Keratinocyte (primary cell): ENCODE measurements at regions not wholly inside any gene's neighbourhood (a gene's known extent, or its start where the extent isn't known, plus 50 kb on each side); places are given as distances from the start of the nearest gene placed in this dataset.

ENCODE experiments used
- DNase-seq: peaks from one replicate; pipeline ENCODE4 v3.0.0-alpha.2; 2011; ENCODE audit warnings: low read depth, missing footprints, low spot score
- FAIRE-seq: peaks from 2 replicates; lab custom pipeline; 2011; peaks lifted over from hg19 to GRCh38; lab: Jason Lieb, UNC
- H2AFZ ChIP-seq: 2 replicates; pipeline ENCODE4 v1.6.0; 2012; ENCODE audit warnings: low read length, control low read depth, inconsistent platforms; ENCODE audit not compliant: control insufficient read depth
- H3K27ac ChIP-seq: 2 replicates; pipeline ENCODE4 v1.5.1; 2011; ENCODE audit warnings: low read length; ENCODE audit not compliant: control insufficient read depth, insufficient read depth
- H3K27me3 ChIP-seq: 3 replicates; pipeline ENCODE4 v1.6.0; 2011; ENCODE audit warnings: low read length; ENCODE audit not compliant: control insufficient read depth, insufficient read depth; ENCODE audit errors: extremely low read depth
- H3K36me3 ChIP-seq, 2 experiments: 2 replicates in 1 of 2; 3 replicates in 1 of 2; pipeline ENCODE4 v1.5.1; 2011; ENCODE audit warnings: low read length in 2 of 2, mild to moderate bottlenecking in 1 of 2; ENCODE audit not compliant: control insufficient read depth in 2 of 2, insufficient read depth in 2 of 2; ENCODE audit errors: extremely low read depth in 1 of 2
- H3K4me1 ChIP-seq: 3 replicates; pipeline ENCODE4 v1.5.1; 2011; ENCODE audit warnings: low read length; ENCODE audit not compliant: control insufficient read depth, insufficient read depth; ENCODE audit errors: extremely low read depth
- H3K4me2 ChIP-seq: 3 replicates; pipeline ENCODE4 v1.6.0; 2011; ENCODE audit warnings: low read depth, low read length; ENCODE audit not compliant: control insufficient read depth, insufficient read depth; ENCODE audit errors: extremely low read depth
- H3K4me3 ChIP-seq, 3 experiments: fragments of 200-600 bp in 1 of 3; sonication (generic) in 1 of 3; 2 replicates in 2 of 3; 3 replicates in 1 of 3; pipeline ENCODE4 v1.5.1; 2011 to 2016; ENCODE audit warnings: low read length in 3 of 3, mild to moderate bottlenecking in 3 of 3, control low read depth in 2 of 3, inconsistent platforms in 1 of 3, low read depth in 1 of 3, mixed read lengths in 1 of 3, mixed run types in 1 of 3, moderate library complexity in 1 of 3; ENCODE audit not compliant: control insufficient read depth in 2 of 3, insufficient read depth in 2 of 3; ENCODE audit errors: extremely low read depth in 1 of 3
- H3K79me2 ChIP-seq: 2 replicates; pipeline ENCODE4 v1.6.0; 2012; ENCODE audit warnings: low read length; ENCODE audit not compliant: control insufficient read depth, insufficient read depth
- H3K9ac ChIP-seq: 3 replicates; pipeline ENCODE4 v1.6.0; 2011; ENCODE audit warnings: low read length; ENCODE audit not compliant: control insufficient read depth, insufficient read depth; ENCODE audit errors: extremely low read depth
- H3K9me1 ChIP-seq: 3 replicates; pipeline ENCODE4 v1.6.0; 2011; ENCODE audit warnings: low read length; ENCODE audit not compliant: control insufficient read depth, insufficient read depth; ENCODE audit errors: extremely low read depth
- H3K9me3 ChIP-seq: 2 replicates; pipeline ENCODE4 v1.5.1; 2012; ENCODE audit warnings: low read depth, low read length; ENCODE audit not compliant: control insufficient read depth
- H4K20me1 ChIP-seq: 3 replicates; pipeline ENCODE4 v1.6.0; 2011; ENCODE audit warnings: low read length; ENCODE audit not compliant: control insufficient read depth, insufficient read depth; ENCODE audit errors: extremely low read depth
- EZH2 ChIP-seq: IDR thresholded peaks from one replicate; pipeline ENCODE4 v1.6.1; 2012; ENCODE audit warnings: inconsistent platforms, mild to moderate bottlenecking, low read length, moderate library complexity
- dilution Hi-C: fragments of 300-500 bp; cut with MboI; formaldehyde crosslinking; loops from one replicate; pipeline ENCODE4 v1.7.0; 2020; ENCODE audit warnings: low sequenced_read_pairs; ENCODE audit not compliant: extremely low pct_ligation_motif_present
- TF ChIP-seq, protein P1 (sequence below), 3 experiments: IDR thresholded peaks in 1 of 3; conservative IDR thresholded peaks in 1 of 3; optimal IDR thresholded peaks in 1 of 3; 2 replicates in 2 of 3; 3 replicates in 1 of 3; pipeline versions ENCODE3 to v1.5.1; 2011; ENCODE audit warnings: low read length in 3 of 3, mild to moderate bottlenecking in 3 of 3, moderate library complexity in 2 of 3, control low read depth in 1 of 3, inconsistent platforms in 1 of 3; ENCODE audit not compliant: insufficient read depth in 2 of 3; ENCODE audit errors: extremely low read depth in 1 of 3

DNA sequence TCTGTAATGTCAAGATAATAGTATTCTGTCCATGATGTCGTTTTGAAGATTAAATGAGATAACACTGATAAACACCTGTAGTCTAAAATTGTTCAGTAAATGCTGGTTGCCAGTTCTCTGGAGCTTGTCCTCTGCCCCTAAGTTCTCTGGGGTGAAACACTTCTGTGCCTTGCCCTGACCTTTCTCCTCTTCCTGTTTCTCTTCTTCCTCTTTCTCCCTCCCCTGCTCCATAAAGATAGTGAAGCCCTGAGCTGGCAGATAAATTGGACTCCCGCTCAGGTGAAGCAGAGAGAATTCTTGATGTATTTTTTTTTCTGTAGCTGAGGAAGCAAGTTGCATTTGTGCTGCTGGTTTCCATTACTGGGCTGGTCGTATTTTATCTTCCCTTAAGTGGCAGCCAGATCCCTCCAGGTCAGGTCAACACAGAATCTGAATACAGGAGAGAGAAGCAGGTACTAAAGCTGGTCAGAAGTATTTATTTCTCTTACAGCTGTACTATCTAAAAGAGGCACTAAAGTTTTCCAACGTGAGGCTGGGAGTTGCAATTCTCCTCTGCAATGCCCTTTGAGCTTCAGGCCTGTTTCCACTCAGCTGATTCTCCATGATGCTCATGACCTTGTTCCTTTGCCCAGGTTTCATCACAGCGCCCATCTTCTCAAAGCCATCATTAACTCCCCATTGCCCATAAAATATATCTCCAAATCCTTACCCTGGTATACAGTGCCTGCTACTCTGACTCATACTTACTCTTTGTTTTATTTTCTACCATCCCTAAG is 319.3 kb upstream of the CFAP20DC start:
- Histone ChIP-seq H4K20me1 (no peaks in the 10 kb centered on the region), H3K4me3 (no peak overlapping the region), H3K36me3 (no peaks in the 10 kb centered on the region), H3K79me2 (no peaks in the 10 kb centered on the region), H3K27me3 (no peaks in the 10 kb centered on the region), H3K9ac (no peak overlapping the region), H3K4me2 (no peak overlapping the region), H3K9me3 (no peaks in the 10 kb centered on the region), H3K27ac (no peak overlapping the region), H3K9me1 (no peaks in the 10 kb centered on the region), H3K4me1 (no peaks in the 10 kb centered on the region), H2AFZ (no peak overlapping the region)
- dilution Hi-C loops, result no loop called here
- TF ChIP-seq EZH2, result no peak
- TF ChIP-seq, protein P1, sequence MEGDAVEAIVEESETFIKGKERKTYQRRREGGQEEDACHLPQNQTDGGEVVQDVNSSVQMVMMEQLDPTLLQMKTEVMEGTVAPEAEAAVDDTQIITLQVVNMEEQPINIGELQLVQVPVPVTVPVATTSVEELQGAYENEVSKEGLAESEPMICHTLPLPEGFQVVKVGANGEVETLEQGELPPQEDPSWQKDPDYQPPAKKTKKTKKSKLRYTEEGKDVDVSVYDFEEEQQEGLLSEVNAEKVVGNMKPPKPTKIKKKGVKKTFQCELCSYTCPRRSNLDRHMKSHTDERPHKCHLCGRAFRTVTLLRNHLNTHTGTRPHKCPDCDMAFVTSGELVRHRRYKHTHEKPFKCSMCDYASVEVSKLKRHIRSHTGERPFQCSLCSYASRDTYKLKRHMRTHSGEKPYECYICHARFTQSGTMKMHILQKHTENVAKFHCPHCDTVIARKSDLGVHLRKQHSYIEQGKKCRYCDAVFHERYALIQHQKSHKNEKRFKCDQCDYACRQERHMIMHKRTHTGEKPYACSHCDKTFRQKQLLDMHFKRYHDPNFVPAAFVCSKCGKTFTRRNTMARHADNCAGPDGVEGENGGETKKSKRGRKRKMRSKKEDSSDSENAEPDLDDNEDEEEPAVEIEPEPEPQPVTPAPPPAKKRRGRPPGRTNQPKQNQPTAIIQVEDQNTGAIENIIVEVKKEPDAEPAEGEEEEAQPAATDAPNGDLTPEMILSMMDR (optimal IDR thresholded peaks at IDR 0.05 in 1 of 3, IDR thresholded peaks at IDR 0.05 in 1 of 3, conservative IDR thresholded peaks at IDR 0.05 in 1 of 3; ENCODE audit: extremely low read depth in 1 of 3, insufficient read depth in 2 of 3, low read length in 3 of 3), result no peak
- no peak for FAIRE-seq
- DNase-seq, result no peak

DNA sequence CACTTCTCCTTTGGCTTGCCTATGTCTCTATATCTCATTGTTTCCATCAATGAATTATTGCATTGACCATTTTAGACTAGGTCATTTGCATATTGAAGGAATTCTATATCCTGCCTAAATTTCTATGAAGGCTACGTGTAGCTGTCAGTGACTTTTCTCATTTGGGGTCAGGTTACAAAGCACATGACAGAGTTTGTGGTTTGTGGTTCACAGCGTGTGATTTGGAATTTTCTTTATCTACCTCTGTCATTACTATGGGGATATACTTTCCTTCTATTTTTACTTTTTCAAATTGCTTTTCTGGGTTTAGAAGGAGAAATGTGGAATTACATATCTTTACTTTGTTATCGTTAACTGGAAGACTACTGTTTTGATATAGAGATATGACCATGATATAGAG is 317.3 kb upstream of the CFAP20DC start:
- Histone ChIP-seq H3K27ac (no peak overlapping the region), H3K79me2 (no peaks in the 10 kb centered on the region), H3K27me3 (no peaks in the 10 kb centered on the region), H3K4me2 (no peak overlapping the region), H3K9me3 (no peaks in the 10 kb centered on the region), H3K4me3 (no peak overlapping the region), H3K9ac (no peak overlapping the region), H3K9me1 (no peaks in the 10 kb centered on the region), H3K36me3 (no peaks in the 10 kb centered on the region), H3K4me1 (no peaks in the 10 kb centered on the region), H4K20me1 (no peaks in the 10 kb centered on the region), H2AFZ (no peak overlapping the region)
- DNase-seq (no peak), FAIRE-seq (peak; percentile 44)
- no peak for TF ChIP-seq EZH2
- TF ChIP-seq, protein P1 (optimal IDR thresholded peaks at IDR 0.05 in 1 of 3, IDR thresholded peaks at IDR 0.05 in 1 of 3, conservative IDR thresholded peaks at IDR 0.05 in 1 of 3; ENCODE audit: extremely low read depth in 1 of 3, insufficient read depth in 2 of 3, low read length in 3 of 3), result no peak
- dilution Hi-C loops, result no loop called here
